Fibroblast of skin of back (primary cell): ENCODE measurements at regions not wholly inside any gene's neighbourhood (a gene's known extent, or its start where the extent isn't known, plus 50 kb on each side); places are given as distances from the start of the nearest gene placed in this dataset.
"Not testable (repeated sequence)": the region's sequence is repeated elsewhere in the genome, so short reads cannot be mapped to it uniquely, and the experiment has no call there.

Experiments used
- DNase-seq: peaks from one replicate; pipeline ENCODE4 v3.0.0-alpha.2; 2013

DNA sequence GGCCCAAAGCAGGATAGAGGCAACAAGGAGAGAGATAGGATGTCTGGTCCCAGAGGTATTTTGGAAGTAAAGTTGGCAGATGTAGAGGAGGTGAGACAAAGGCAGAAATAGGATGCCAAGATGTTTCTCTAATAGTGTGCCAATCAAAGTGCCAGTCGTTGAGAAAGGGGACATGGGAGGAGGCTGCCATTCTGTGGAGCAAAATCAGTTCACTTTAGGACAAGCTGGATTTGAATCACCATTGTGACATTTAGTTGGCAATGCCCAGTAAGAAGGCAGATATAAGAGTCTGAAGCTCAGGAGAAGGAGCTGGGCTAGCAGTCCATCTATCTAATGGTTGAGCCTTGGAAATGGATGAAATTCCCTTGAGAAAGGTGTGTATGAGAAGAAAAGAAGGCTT is 53.8 kb downstream of the ADRB2 start:
- DNase-seq = no peak

DNA sequence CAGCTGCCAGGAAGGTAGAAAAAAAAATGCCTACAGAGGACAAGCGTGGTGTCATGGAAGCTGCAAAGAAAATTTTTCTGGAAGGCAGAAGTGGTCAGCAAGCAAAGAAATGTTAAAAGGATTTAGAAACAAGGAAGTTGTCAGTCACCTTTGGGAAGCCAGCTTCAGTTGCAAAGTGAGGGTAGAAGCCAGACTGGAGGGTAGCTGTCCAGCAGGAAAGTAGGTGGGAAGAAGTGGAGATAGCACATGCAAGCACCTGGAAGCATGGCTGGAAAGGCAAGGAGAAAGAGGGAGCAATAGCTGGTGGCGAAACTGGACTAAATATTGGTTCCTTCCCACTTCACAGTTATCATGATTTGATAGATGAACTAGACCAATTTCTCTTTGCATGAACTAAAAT is 54.3 kb downstream of the ADRB2 start:
- DNase-seq = no peak

DNA sequence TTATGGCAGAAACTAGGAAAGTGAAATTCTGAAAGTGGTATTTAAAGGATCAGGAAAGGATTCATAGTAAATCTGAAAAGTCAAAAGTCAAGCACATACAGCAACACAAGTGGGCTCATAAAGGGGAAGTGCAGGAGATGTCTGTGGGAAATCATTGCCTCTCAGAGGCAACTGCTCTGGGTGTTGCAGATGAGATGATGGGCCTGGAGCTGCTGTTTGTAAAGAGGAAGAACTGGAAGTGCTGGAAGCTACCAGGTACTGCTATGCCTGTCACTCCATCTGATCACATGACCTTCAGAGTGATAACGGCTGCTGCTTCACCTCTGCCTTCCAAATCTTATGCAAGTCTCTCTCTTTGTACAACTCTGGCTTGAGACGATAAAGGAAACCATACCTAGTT is 55.9 kb downstream of the ADRB2 start:
- DNase-seq = no peak

DNA sequence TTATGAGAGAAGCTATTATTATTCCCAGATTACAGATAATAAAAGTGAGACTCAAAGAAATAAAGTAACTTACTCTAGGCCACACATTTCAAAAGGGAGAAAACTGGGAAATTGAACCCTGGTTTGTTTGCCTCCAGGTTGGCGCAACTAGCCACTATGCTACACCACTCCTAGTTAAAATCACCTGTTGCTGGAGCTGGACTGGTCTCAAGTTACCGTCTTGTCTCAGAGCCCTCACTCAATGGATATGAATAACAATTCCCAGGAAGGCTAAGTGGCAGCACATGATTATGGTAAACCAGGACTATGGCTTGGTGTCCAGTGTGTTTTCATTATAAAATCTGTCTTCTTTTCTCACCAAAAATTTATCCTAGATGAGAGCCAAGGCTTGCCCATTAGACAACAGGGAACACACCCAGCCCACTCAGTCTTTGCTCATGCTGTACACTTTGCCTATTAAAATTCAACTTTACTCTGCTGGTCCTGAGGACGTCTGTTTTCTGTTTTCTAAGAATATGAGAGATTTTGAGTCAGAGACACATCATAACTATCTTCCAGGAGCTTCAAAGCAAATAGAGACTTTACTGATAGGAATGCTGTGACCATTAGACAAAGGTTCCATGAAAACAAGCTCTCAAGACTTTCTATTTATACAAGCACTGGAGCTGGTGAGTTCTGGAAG is 58.1 kb downstream of the ADRB2 start:
- peak; percentile 43 for DNase-seq

- no peak for DNase-seq
These were observed 60.9 kb downstream of the ADRB2 start for GRCh38 chr5:148887123-148887881.

GRCh38 chr5:148889936-148890335 is 63.5 kb downstream of the ADRB2 start:
- not testable (repeated sequence) for DNase-seq

- not testable (repeated sequence) for DNase-seq
These were observed 69.0 kb downstream of the ADRB2 start for GRCh38 chr5:148895441-148895840.

- DNase-seq = no peak
These were observed 71.4 kb downstream of the ADRB2 start for GRCh38 chr5:148897842-148898241.

- DNase-seq = no peak
These were observed 72.1 kb downstream of the ADRB2 start for GRCh38 chr5:148898413-148899075.

GRCh38 chr5:148899993-148900392 is 73.6 kb downstream of the ADRB2 start:
- DNase-seq = no peak

DNA sequence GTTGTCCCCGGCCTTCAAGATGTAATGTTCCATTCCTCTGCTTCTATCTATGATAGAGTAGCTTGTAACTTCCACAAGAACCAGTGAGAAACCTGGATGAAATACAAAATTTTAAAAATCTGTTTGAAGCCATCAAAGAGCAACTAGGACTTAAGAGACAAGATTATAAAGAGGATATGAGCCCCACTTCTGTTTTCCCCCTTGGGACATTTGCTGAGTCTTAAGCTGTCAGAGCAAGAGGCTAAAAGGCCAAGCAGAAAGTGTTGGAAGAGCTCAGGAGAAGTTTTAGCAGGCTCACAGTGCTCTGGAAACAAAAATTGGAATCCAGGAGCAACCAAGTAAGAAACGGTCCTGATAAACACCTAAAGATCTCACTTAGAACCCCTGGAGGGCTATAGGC is 76.1 kb downstream of the ADRB2 start:
- DNase-seq = no peak

- no peak for DNase-seq
These were observed 77.2 kb downstream of the ADRB2 start for GRCh38 chr5:148903587-148903986.

DNA sequence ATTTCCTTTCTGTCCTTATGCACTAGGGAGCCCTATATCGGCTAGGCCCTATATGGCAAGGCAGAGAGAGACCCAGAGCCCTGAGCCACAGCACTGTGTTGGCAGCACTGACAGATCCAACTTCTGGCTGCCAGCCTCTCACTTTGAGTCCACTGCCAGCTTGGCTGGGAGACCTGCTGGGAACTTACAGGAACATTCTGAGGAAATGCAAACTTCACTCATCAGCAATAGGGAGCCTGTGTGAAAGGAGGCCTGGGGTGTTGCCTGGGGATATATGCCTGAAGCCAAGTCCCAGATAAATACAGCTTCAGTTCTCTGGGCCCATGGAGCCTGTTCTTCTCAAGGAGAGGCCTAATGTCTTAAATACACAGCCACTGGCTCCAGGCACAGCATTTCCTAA is 78.0 kb downstream of the ADRB2 start:
- no peak for DNase-seq

- no peak for DNase-seq
These were observed 79.1 kb downstream of the ADRB2 start for GRCh38 chr5:148905541-148905940.

GRCh38 chr5:148906968-148907367 is 80.6 kb downstream of the ADRB2 start:
- DNase-seq = no peak

DNA sequence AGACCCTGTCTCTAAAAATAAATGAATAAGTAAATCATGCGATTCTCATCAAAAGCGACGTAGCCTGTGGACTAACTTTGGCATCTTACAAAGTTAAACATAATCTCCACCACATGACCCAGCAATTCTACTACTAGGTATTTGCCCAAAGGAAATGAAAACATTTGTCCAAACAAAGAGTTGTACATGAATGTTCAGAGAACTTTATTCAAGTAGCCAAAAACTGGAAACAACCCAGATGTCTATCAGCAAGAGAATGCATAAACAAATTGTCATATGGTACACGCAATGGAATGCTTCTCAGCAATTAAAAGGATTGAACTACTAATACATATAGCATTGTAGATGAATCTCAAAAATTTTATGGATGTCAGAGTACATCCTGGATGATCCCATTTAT is 82.6 kb downstream of the ADRB2 start:
- DNase-seq = peak; percentile 77

- DNase-seq = no peak
These were observed 83.4 kb downstream of the ADRB2 start for GRCh38 chr5:148909766-148910165.

DNA sequence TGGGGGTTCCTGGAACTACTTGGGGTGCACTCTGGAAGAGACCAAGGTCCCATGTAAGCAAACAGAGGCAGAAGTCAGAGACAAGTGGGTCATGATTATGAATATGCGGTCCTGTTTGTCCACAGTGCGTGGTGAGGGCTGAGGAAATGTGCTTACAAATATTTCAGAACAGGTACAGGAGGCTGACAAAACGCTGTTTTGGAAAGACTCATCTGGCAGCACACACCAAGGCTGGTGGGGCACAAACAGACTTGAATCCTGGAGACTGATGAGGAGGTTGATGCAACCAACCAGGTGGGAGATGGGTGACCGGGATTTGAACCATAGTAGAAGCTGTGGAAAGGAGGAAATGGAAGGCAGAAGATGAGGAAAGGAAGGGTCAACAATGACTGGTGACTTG is 83.8 kb downstream of the ADRB2 start:
- DNase-seq = no peak

GRCh38 chr5:148910686-148911361 is 84.4 kb downstream of the ADRB2 start:
- peak; percentile 79 for DNase-seq

- DNase-seq = no peak
These were observed 85.0 kb downstream of the ADRB2 start for GRCh38 chr5:148911386-148911785.

DNA sequence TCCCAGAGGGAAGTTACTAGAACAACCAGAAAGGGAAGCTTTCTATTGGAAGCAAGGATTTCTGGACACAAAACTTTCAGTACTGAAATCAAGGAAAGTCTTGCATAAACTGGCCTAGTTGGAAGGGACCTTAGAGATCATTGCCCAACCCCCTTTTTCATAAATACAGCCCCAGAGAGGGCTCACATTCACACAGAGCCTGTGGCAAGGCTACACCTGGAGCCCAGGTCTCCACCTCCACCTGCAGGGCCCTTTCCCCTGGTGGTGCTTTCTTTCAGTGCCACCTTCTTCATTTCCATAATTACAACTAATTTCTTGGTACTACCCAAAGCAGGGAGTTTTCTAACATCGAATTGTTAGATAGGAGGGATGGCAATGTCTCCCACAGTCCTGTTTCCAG is 85.7 kb downstream of the ADRB2 start:
- DNase-seq = no peak

DNA sequence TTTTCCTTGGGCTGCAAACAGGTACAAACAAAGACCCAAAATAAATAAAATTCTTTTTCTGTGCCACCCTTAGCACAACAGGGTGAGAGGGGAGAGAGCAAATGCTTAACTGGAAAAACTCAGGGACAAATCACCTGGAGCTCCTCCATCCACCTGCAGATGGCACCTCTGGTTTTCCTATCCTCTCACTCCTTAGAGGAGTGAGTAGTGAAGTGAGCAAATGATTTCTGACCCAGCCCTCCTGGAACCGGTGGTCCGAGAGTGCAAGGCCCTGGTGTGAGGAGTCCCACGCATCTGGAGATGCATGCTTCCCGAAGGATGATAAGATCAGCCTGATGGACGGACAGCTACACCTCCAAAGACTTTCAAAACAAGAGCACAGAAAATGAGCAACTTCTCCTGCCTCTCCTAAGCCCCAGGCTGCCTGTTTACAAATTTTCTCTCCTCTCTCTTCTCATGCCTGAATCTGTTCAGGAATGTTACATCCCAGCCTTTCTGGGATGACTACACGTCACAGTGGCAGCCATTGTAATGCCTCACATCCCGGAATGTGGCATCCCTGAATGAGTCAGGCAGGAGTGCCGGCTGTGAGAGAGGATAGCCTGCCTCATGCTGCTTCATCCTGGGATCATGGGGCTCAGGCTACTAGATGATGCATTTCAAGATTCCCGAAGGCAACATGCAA is 86.4 kb downstream of the ADRB2 start:
- peak; percentile 99 for DNase-seq

- no peak for DNase-seq
These were observed 87.1 kb downstream of the ADRB2 start for GRCh38 chr5:148913493-148913892.
